ENCODE measurements at regions not wholly inside any gene's neighbourhood (a gene's known extent, or its start where the extent isn't known, plus 50 kb on each side); places are given as distances from the start of the nearest gene placed in this dataset.
"Not testable (repeated sequence)": the region's sequence is repeated elsewhere in the genome, so short reads cannot be mapped to it uniquely, and the experiment has no call there.

- Mint-ChIP-seq H3K9me3 (peaks cover 8% of the 10 kb centered on the region; the same call in 1 of the 2 replicates), H3K4me1 (ENCODE audit: low read depth) (peaks cover 5% of the 10 kb centered on the region; the same call in 1 of the 2 replicates), H3K27me3 (ENCODE audit: insufficient read depth) (no peaks in the 10 kb centered on the region), H3K36me3 (ENCODE audit: low read depth) (no peaks in the 10 kb centered on the region), H3K27ac (no peak overlapping the region), H3K4me3 (no peak overlapping the region)
- no peak for DNase-seq
- no peak for TF ChIP-seq CTCF (IDR thresholded peaks at IDR 0.05)
Measured at GRCh38 chr12:78269620-78270019, 438.9 kb downstream of the NAV3 start.

GRCh38 chr12:78271546-78271945, 440.9 kb downstream of the NAV3 start:
- no peak for DNase-seq
- TF ChIP-seq CTCF (IDR thresholded peaks at IDR 0.05): no peak
- no peaks in the 10 kb centered on the region for H3K36me3 Mint-ChIP-seq (ENCODE audit: low read depth)
- H3K27ac Mint-ChIP-seq: no peak overlapping the region
- H3K9me3 Mint-ChIP-seq: no peaks in the 10 kb centered on the region
- H3K4me3 Mint-ChIP-seq: no peak overlapping the region
- peaks cover 5% of the 10 kb centered on the region; the same call in 1 of the 2 replicates for H3K4me1 Mint-ChIP-seq (ENCODE audit: low read depth)
- H3K27me3 Mint-ChIP-seq (ENCODE audit: insufficient read depth): no peaks in the 10 kb centered on the region

GRCh38 chr12:78275886-78276285, 445.2 kb downstream of the NAV3 start:
- no peak overlapping the region for H3K27ac Mint-ChIP-seq
- no peak for TF ChIP-seq CTCF (IDR thresholded peaks at IDR 0.05)
- no peak overlapping the region for H3K4me3 Mint-ChIP-seq
- H3K9me3 Mint-ChIP-seq: peaks cover 12% of the 10 kb centered on the region
- no peaks in the 10 kb centered on the region; the same call in 1 of the 2 replicates for H3K27me3 Mint-ChIP-seq (ENCODE audit: insufficient read depth)
- H3K4me1 Mint-ChIP-seq (ENCODE audit: low read depth): peaks cover 5% of the 10 kb centered on the region; the same call in 1 of the 2 replicates
- H3K36me3 Mint-ChIP-seq (ENCODE audit: low read depth): peaks cover 7% of the 10 kb centered on the region
- DNase-seq: no peak

GRCh38 chr12:78278706-78279190, 448.1 kb downstream of the NAV3 start:
- Mint-ChIP-seq H3K4me3 (no peak overlapping the region), H3K9me3 (peaks cover 12% of the 10 kb centered on the region), H3K36me3 (ENCODE audit: low read depth) (peaks cover 7% of the 10 kb centered on the region), H3K27me3 (ENCODE audit: insufficient read depth) (no peaks in the 10 kb centered on the region; the same call in 1 of the 2 replicates), H3K4me1 (ENCODE audit: low read depth) (peaks cover 7% of the 10 kb centered on the region; the same call in 1 of the 2 replicates), H3K27ac (no peak overlapping the region)
- no peak for DNase-seq
- no peak for TF ChIP-seq CTCF (IDR thresholded peaks at IDR 0.05)

GRCh38 chr12:78279567-78279966, 448.9 kb downstream of the NAV3 start:
- peaks cover 7% of the 10 kb centered on the region for H3K36me3 Mint-ChIP-seq (ENCODE audit: low read depth)
- TF ChIP-seq CTCF (IDR thresholded peaks at IDR 0.05): no peak
- H3K9me3 Mint-ChIP-seq: peaks cover 12% of the 10 kb centered on the region
- H3K4me1 Mint-ChIP-seq (ENCODE audit: low read depth): peaks cover 15% of the 10 kb centered on the region
- no peak overlapping the region for H3K27ac Mint-ChIP-seq
- no peak overlapping the region for H3K4me3 Mint-ChIP-seq
- no peak for DNase-seq
- H3K27me3 Mint-ChIP-seq (ENCODE audit: insufficient read depth): no peaks in the 10 kb centered on the region; the same call in 1 of the 2 replicates

GRCh38 chr12:78281102-78281501, 450.4 kb downstream of the NAV3 start:
- not testable (repeated sequence) for H3K36me3 Mint-ChIP-seq (ENCODE audit: low read depth); H3K27ac Mint-ChIP-seq; H3K4me3 Mint-ChIP-seq; DNase-seq; H3K27me3 Mint-ChIP-seq (ENCODE audit: insufficient read depth)
- peaks cover 20% of the 10 kb centered on the region for H3K4me1 Mint-ChIP-seq (ENCODE audit: low read depth)
- peaks cover 12% of the 10 kb centered on the region for H3K9me3 Mint-ChIP-seq

Measured in HFFc6 (cell line).